H1 (cell line): ENCODE measurements at regions not wholly inside any gene's neighbourhood (a gene's known extent, or its start where the extent isn't known, plus 50 kb on each side); places are given as distances from the start of the nearest gene placed in this dataset.

Experiments used
- CTCF ChIA-PET: fragments of 300-600 bp; sonication (Branson Sonifier 250); formaldehyde crosslinking; loops from one replicate; lab custom pipeline; 2021; ENCODE audit not compliant: partially characterized antibody; lab: Charles Lee
- POLR2A ChIA-PET: fragments of 300-600 bp; sonication (Branson Sonifier 250); formaldehyde crosslinking; loops from one replicate; lab custom pipeline; 2021; ENCODE audit warnings: inconsistent platforms; ENCODE audit not compliant: partially characterized antibody; lab: Charles Lee
- DNase-seq, 2 experiments: peaks; one replicate each; pipeline versions ENCODE4 v3.0.0 to v3.0.0-alpha.2; 2010 to 2022; ENCODE audit warnings: low spot score in 2 of 2, low read depth in 1 of 2, mixed read lengths in 1 of 2
- FAIRE-seq: peaks from 2 replicates; lab custom pipeline; 2011; peaks lifted over from hg19 to GRCh38; lab: Jason Lieb, UNC
- H2AFZ ChIP-seq: 2 replicates; pipeline ENCODE4 v1.8.1; 2012; ENCODE audit warnings: low read length, inconsistent platforms
- H2AK5ac ChIP-seq: 2 replicates; pipeline ENCODE4 v1.6.1; 2013; ENCODE audit warnings: low read depth, low read length
- H2BK120ac ChIP-seq: replicated peaks from 2 replicates; pipeline ENCODE3; 2013; ENCODE audit warnings: low read depth, low read length, inconsistent platforms
- H2BK12ac ChIP-seq: 2 replicates; pipeline ENCODE4 v1.6.1; 2013; ENCODE audit warnings: low read depth, low read length
- H2BK15ac ChIP-seq: 2 replicates; pipeline ENCODE4 v1.6.1; 2013; ENCODE audit warnings: low read length
- H2BK20ac ChIP-seq: 2 replicates; pipeline ENCODE4 v1.6.1; 2013; ENCODE audit warnings: low read length
- H2BK5ac ChIP-seq: 2 replicates; pipeline ENCODE4 v1.6.1; 2013; ENCODE audit warnings: low read depth, low read length
- H3K14ac ChIP-seq: 2 replicates; pipeline ENCODE4 v1.6.1; 2013; ENCODE audit warnings: inconsistent platforms; ENCODE audit not compliant: insufficient read length
- H3K18ac ChIP-seq: 2 replicates; pipeline ENCODE4 v1.6.1; 2013; ENCODE audit warnings: low read length; ENCODE audit errors: extremely low read depth
- H3K23ac ChIP-seq: 2 replicates; pipeline ENCODE4 v1.6.1; 2013; ENCODE audit warnings: inconsistent platforms; ENCODE audit not compliant: insufficient read length
- H3K23me2 ChIP-seq: 2 replicates; pipeline ENCODE4 v1.6.1; 2013; ENCODE audit warnings: low read depth, low read length
- H3K27ac ChIP-seq: 2 replicates; pipeline ENCODE4 v1.6.1; 2011; ENCODE audit warnings: low read depth, low read length, inconsistent platforms
- H3K27me3 ChIP-seq, 4 experiments: replicated peaks in 1 of 4; 1 replicate in 1 of 4; 2 replicates in 3 of 4; pipeline versions ENCODE4 v1.6.1 to v1.8.1; 2011 to 2013; ENCODE audit warnings: low read length in 3 of 4, mild to moderate bottlenecking in 3 of 4, inconsistent platforms in 2 of 4, mixed read lengths in 2 of 4, moderate library complexity in 1 of 4; ENCODE audit not compliant: control insufficient read depth in 3 of 4, insufficient read depth in 3 of 4; ENCODE audit errors: extremely low read depth in 1 of 4
- H3K36me3 ChIP-seq, 4 experiments: 2 replicates each; pipeline versions ENCODE4 v1.6.1 to v1.8.1; 2011 to 2013; ENCODE audit warnings: mild to moderate bottlenecking in 4 of 4, low read length in 3 of 4, moderate library complexity in 2 of 4, control low read depth in 1 of 4, inconsistent platforms in 1 of 4; ENCODE audit not compliant: insufficient read depth in 4 of 4, control insufficient read depth in 2 of 4
- H3K4ac ChIP-seq: replicated peaks from 2 replicates; pipeline ENCODE3; 2013; ENCODE audit warnings: low read length, low read depth, mixed read lengths, inconsistent platforms; ENCODE audit not compliant: insufficient read length
- H3K4me1 ChIP-seq, 4 experiments: replicated peaks in 1 of 4; 1 replicate in 1 of 4; 2 replicates in 3 of 4; pipeline versions ENCODE4 v1.6.1 to v1.8.1; 2011 to 2013; ENCODE audit warnings: low read length in 3 of 4, inconsistent platforms in 2 of 4, mixed read lengths in 1 of 4; ENCODE audit not compliant: insufficient read depth in 4 of 4, control insufficient read depth in 3 of 4
- H3K4me2 ChIP-seq, 2 experiments: 2 replicates each; pipeline versions ENCODE4 v1.6.1 to v1.8.1; 2011 to 2013; ENCODE audit warnings: low read depth in 2 of 2, low read length in 2 of 2, control low read depth in 1 of 2, inconsistent platforms in 1 of 2, mild to moderate bottlenecking in 1 of 2; ENCODE audit not compliant: insufficient read depth in 1 of 2
- H3K4me3 ChIP-seq, 4 experiments: fragments of 200-600, 300-600 bp in 1 of 4; sonication (generic), shearing (Covaris generic), sonication (Bioruptor Twin) in 1 of 4; 2 replicates each; pipeline versions ENCODE4 v1.5.1 to v1.8.1; 2011 to 2016; ENCODE audit warnings: low read length in 4 of 4, low read depth in 3 of 4, control low read depth in 2 of 4, inconsistent platforms in 2 of 4, mild to moderate bottlenecking in 2 of 4, mixed read lengths in 1 of 4, moderate library complexity in 1 of 4; ENCODE audit not compliant: insufficient read depth in 2 of 4; ENCODE audit errors: extremely low read depth in 1 of 4
- H3K56ac ChIP-seq: replicated peaks from 2 replicates; pipeline ENCODE3; 2013; ENCODE audit warnings: low read depth, mild to moderate bottlenecking, mixed read lengths, low read length, inconsistent platforms; ENCODE audit not compliant: insufficient read length
- H3K79me1 ChIP-seq: 2 replicates; pipeline ENCODE4 v1.6.1; 2013; ENCODE audit warnings: low read depth, low read length, control low read depth
- H3K79me2 ChIP-seq, 2 experiments: 2 replicates each; pipeline versions ENCODE4 v1.6.1 to v1.8.1; 2012 to 2013; ENCODE audit warnings: low read length in 2 of 2, mild to moderate bottlenecking in 2 of 2, inconsistent platforms in 1 of 2; ENCODE audit not compliant: insufficient read depth in 2 of 2, control insufficient read depth in 1 of 2
- H3K9ac ChIP-seq, 4 experiments: replicated peaks in 1 of 4; 1 replicate in 1 of 4; 2 replicates in 3 of 4; pipeline versions ENCODE4 v1.6.1 to v1.8.1; 2011 to 2013; ENCODE audit warnings: low read depth in 3 of 4, low read length in 3 of 4, control low read depth in 2 of 4, mild to moderate bottlenecking in 2 of 4, moderate library complexity in 2 of 4, inconsistent platforms in 1 of 4; ENCODE audit errors: extremely low read depth in 1 of 4
- H3K9me3 ChIP-seq, 2 experiments: 2 replicates each; pipeline versions ENCODE4 v1.6.1 to v1.8.1; 2012 to 2013; ENCODE audit warnings: mild to moderate bottlenecking in 2 of 2, moderate library complexity in 2 of 2, control low read depth in 1 of 2, inconsistent platforms in 1 of 2, low read depth in 1 of 2, low read length in 1 of 2, mixed read lengths in 1 of 2; ENCODE audit not compliant: insufficient read depth in 2 of 2
- H4K20me1 ChIP-seq, 2 experiments: replicated peaks in 1 of 2; 2 replicates each; pipeline versions ENCODE3 to v1.8.1; 2011 to 2013; ENCODE audit warnings: inconsistent platforms in 2 of 2, low read length in 2 of 2, mild to moderate bottlenecking in 1 of 2; ENCODE audit not compliant: insufficient read depth in 2 of 2, control insufficient read depth in 1 of 2
- H4K5ac ChIP-seq: 2 replicates; pipeline ENCODE4 v1.6.1; 2013; ENCODE audit warnings: low read length, low read depth, mixed read lengths, inconsistent platforms; ENCODE audit not compliant: insufficient read length
- H4K8ac ChIP-seq: 2 replicates; pipeline ENCODE4 v1.8.0; 2013; ENCODE audit warnings: mild to moderate bottlenecking, moderate library complexity, low read length, inconsistent platforms; ENCODE audit not compliant: insufficient read depth; ENCODE audit errors: extremely low read depth
- H4K91ac ChIP-seq: replicated peaks from 2 replicates; pipeline ENCODE3; 2013; ENCODE audit warnings: low read length, mixed read lengths, inconsistent platforms; ENCODE audit not compliant: insufficient read length
- CBX8 ChIP-seq: fragments of 300-800, 300-1000 bp; sonication (generic); IDR thresholded peaks from 2 replicates; pipeline ENCODE4 v1.7.1; 2016; ENCODE audit warnings: low read depth, low read length, borderline replicate concordance
- E2F6 ChIP-seq: IDR thresholded peaks from 2 replicates; pipeline ENCODE4 v1.6.1; 2012; ENCODE audit warnings: inconsistent platforms
- EGR1 ChIP-seq: IDR thresholded peaks from 2 replicates; pipeline ENCODE4 v1.6.1; 2011; ENCODE audit warnings: low read depth, low read length, borderline replicate concordance
- GTF2F1 ChIP-seq: IDR thresholded peaks from 2 replicates; pipeline ENCODE4 v1.6.1; 2012; ENCODE audit warnings: low read depth, low read length, improper control_type of control experiment, borderline replicate concordance
- KDM5A ChIP-seq: fragments of 200-600 bp; IDR thresholded peaks from 2 replicates; pipeline ENCODE4 v1.7.1; 2012; ENCODE audit warnings: mild to moderate bottlenecking, low read length, inconsistent platforms, mixed read lengths
- NANOG ChIP-seq: IDR thresholded peaks from 2 replicates; pipeline ENCODE4 v1.6.1; 2011; ENCODE audit warnings: low read length, low read depth, mild to moderate bottlenecking, inconsistent platforms; ENCODE audit not compliant: insufficient read depth, poor library complexity, severe bottlenecking
- NRF1 ChIP-seq: IDR thresholded peaks from 2 replicates; pipeline ENCODE4 v1.6.1; 2011; ENCODE audit warnings: mild to moderate bottlenecking, low read depth, low read length, improper control_type of control experiment
- RFX5 ChIP-seq: IDR thresholded peaks from 2 replicates; pipeline ENCODE4 v1.6.1; 2011; ENCODE audit warnings: low read depth, low read length, improper control_type of control experiment, borderline replicate concordance
- RNF2 ChIP-seq: fragments of 200-900, 300-1000 bp; sonication (generic); IDR thresholded peaks from 2 replicates; pipeline ENCODE4 v1.7.1; 2016; ENCODE audit warnings: borderline replicate concordance, low read depth, mild to moderate bottlenecking, antibody characterized with exemption, low read length; ENCODE audit not compliant: poor library complexity, severe bottlenecking; ENCODE audit errors: missing control alignments
- TBP ChIP-seq: IDR thresholded peaks from 2 replicates; pipeline ENCODE4 v1.6.1; 2011; ENCODE audit warnings: low read depth, low read length, improper control_type of control experiment
- TEAD4 ChIP-seq: IDR thresholded peaks from 2 replicates; pipeline ENCODE4 v1.6.1; 2012; ENCODE audit warnings: low read depth, low read length, inconsistent platforms, mixed read lengths
- YY1 ChIP-seq: IDR thresholded peaks from 2 replicates; pipeline ENCODE4 v1.6.1; 2011; ENCODE audit warnings: low read depth, mild to moderate bottlenecking, low read length
- WGBS, 2 experiments: shearing (Covaris generic) in 1 of 2; methylation state at CpG; one replicate each; pipeline versions ENCODE4 v1.1.6 to v1.1.7; 2013 to 2015; ENCODE audit warnings: low lambda C conversion rate in 2 of 2, mixed read lengths in 2 of 2, inconsistent platforms in 1 of 2, low coverage in 1 of 2, missing lambda C conversion rate in 1 of 2; ENCODE audit not compliant: insufficient replicate concordance in 2 of 2, insufficient coverage in 1 of 2, insufficient read length in 1 of 2; ENCODE audit errors: extremely low coverage in 1 of 2, missing lambda C conversion rate in 1 of 2; 5-methylcytosine and 5-hydroxymethylcytosine counted together

GRCh38 chr2:182521453-182522404 is 94.9 kb upstream of the PDE1A start:
- Histone ChIP-seq H3K14ac (no peak overlapping the region), H3K79me2 (no peaks in the 10 kb centered on the region), H3K4me2 (no peak overlapping the region), H3K27me3 (no peaks in the 10 kb centered on the region), H3K27ac (no peak overlapping the region), H2AK5ac (no peak overlapping the region), H2AFZ (no peak overlapping the region), H3K9me3 (no peaks in the 10 kb centered on the region), H4K5ac (no peak overlapping the region), H3K4ac (no peak overlapping the region), H3K79me1 (no peaks in the 10 kb centered on the region), H3K23me2 (no peaks in the 10 kb centered on the region), H2BK15ac (no peak overlapping the region), H3K4me1 (no peaks in the 10 kb centered on the region), H4K8ac (no peak overlapping the region), H3K56ac (no peak overlapping the region), H3K36me3 (no peaks in the 10 kb centered on the region), H2BK12ac (no peak overlapping the region), H2BK120ac (no peak overlapping the region), H3K18ac (no peak overlapping the region), H3K4me3 (no peak overlapping the region), H2BK5ac (no peak overlapping the region), H3K23ac (no peak overlapping the region), H4K20me1 (no peaks in the 10 kb centered on the region), H2BK20ac (no peak overlapping the region), H3K9ac (no peak overlapping the region), H4K91ac (no peak overlapping the region)
- ChIA-PET CTCF (interaction anchor here (1.4 kb wide), 1 partner anchor 10 kb away, joined by 9 read pairs; no protein-coding TSS in a partner anchor), POLR2A (no interaction called here)
- DNase-seq (no peak), FAIRE-seq (no peak)
- 75% methylated on average over 9 of the region's 9 CpGs; no CpG with 5 or more reads in 1 of the 2 experiments for WGBS, 2 experiments
- TF ChIP-seq GTF2F1, result no peak
- no peak for TF ChIP-seq E2F6
- no peak for TF ChIP-seq YY1
- TF ChIP-seq RNF2, result no peak
- no peak for TF ChIP-seq KDM5A
- TF ChIP-seq NANOG, result no peak
- no peak for TF ChIP-seq RFX5
- no peak for TF ChIP-seq CBX8
- no peak for TF ChIP-seq TBP
- TF ChIP-seq EGR1, result no peak
- TF ChIP-seq NRF1, result no peak
- TF ChIP-seq TEAD4, result no peak
